Panc1 (cell line): ENCODE measurements at regions not wholly inside any gene's neighbourhood (a gene's known extent, or its start where the extent isn't known, plus 50 kb on each side); places are given as distances from the start of the nearest gene placed in this dataset.

ENCODE experiments used
- ATAC-seq: fragments of 200-7000 bp; cut with Tn5 transposase; 2 replicates; pipeline ENCODE4 v1.9.1; 2020; ENCODE audit warnings: mild to moderate bottlenecking, moderate library complexity
- BruUV-seq: library from RNA; stranded (reverse); fragments of 400-500 nt; replicated peaks from 2 replicates; lab custom pipeline; 2021; lab: Mats Ljungman, UMichigan
- CTCF ChIA-PET: fragments of 300-600 bp; sonication (Branson Sonifier 250); formaldehyde crosslinking; loops from one replicate; lab custom pipeline; 2022; ENCODE audit warnings: antibody characterized with exemption; lab: Charles Lee
- POLR2A ChIA-PET: fragments of 300-600 bp; sonication (Branson Sonifier 250); formaldehyde crosslinking; loops from one replicate; lab custom pipeline; 2022; ENCODE audit warnings: antibody characterized with exemption; lab: Charles Lee
- DNase-seq: peaks from one replicate; pipeline ENCODE4 v3.0.0-alpha.2; 2010; ENCODE audit warnings: low read depth, low spot score
- H3K27ac ChIP-seq: 2 replicates; pipeline ENCODE4 v1.5.1; 2011; ENCODE audit warnings: mild to moderate bottlenecking, low read length, inconsistent platforms
- H3K27me3 ChIP-seq: fragments of 200-500 bp; sonication (Bioruptor generic); 2 replicates; pipeline ENCODE4 v1.6.0; 2014; ENCODE audit warnings: low read length, inconsistent platforms; ENCODE audit not compliant: control insufficient read depth, insufficient read depth
- H3K36me3 ChIP-seq: fragments of 200-500 bp; sonication (Bioruptor generic); 2 replicates; pipeline ENCODE4 v1.5.1; 2014; ENCODE audit warnings: inconsistent platforms, mild to moderate bottlenecking, low read length, moderate library complexity; ENCODE audit not compliant: control insufficient read depth, insufficient read depth
- H3K4me1 ChIP-seq: 2 replicates; pipeline ENCODE4 v1.5.1; 2011; ENCODE audit warnings: inconsistent platforms, mild to moderate bottlenecking, low read length, moderate library complexity; ENCODE audit not compliant: control insufficient read depth, insufficient read depth
- H3K4me3 ChIP-seq, 2 experiments: 2 replicates each; pipeline ENCODE4 v1.5.1; 2011 to 2012; ENCODE audit warnings: low read depth in 2 of 2, low read length in 2 of 2, mild to moderate bottlenecking in 2 of 2, inconsistent platforms in 1 of 2, moderate library complexity in 1 of 2
- H3K9me3 ChIP-seq: fragments of 200-500 bp; sonication (Bioruptor generic); 2 replicates; pipeline ENCODE4 v1.5.1; 2014; ENCODE audit warnings: low read depth, mild to moderate bottlenecking, inconsistent platforms, low read length, moderate library complexity; ENCODE audit not compliant: control insufficient read depth, insufficient read depth
- CTCF ChIP-seq: fragments of 450-650 bp; IDR thresholded peaks from 2 replicates; pipeline ENCODE4 v1.5.1; 2017; ENCODE audit warnings: mild to moderate bottlenecking
- POLR2AphosphoS5 ChIP-seq: IDR thresholded peaks from 2 replicates; pipeline ENCODE4 v1.6.1; 2012; ENCODE audit warnings: mild to moderate bottlenecking, low read depth, low read length, moderate library complexity
- REST ChIP-seq, 2 experiments: IDR thresholded peaks; 2 replicates each; pipeline ENCODE4 v1.6.1; 2011 to 2012; ENCODE audit warnings: low read depth in 2 of 2, control low read depth in 1 of 2, low read length in 1 of 2, mild to moderate bottlenecking in 1 of 2, moderate library complexity in 1 of 2; ENCODE audit not compliant: insufficient read depth in 1 of 2
- SIN3A ChIP-seq: IDR thresholded peaks from 2 replicates; pipeline ENCODE4 v1.6.1; 2012; ENCODE audit warnings: low read depth, mild to moderate bottlenecking, low read length, moderate library complexity, borderline replicate concordance; ENCODE audit not compliant: insufficient read depth
- TCF7L2 ChIP-seq: IDR thresholded peaks from 2 replicates; pipeline ENCODE4 v1.6.1; 2011; ENCODE audit warnings: mild to moderate bottlenecking, low read depth, low read length, inconsistent platforms
- in situ Hi-C: cut with HindIII; loops from 2 replicates; pipeline ENCODE4 v1.10.0; 2016; ENCODE audit warnings: low sequenced_read_pairs, low pct_unique_long_range_greater_than_20kb
- intact Hi-C: fragments of 100-400 bp; cut with micrococcal nuclease; formaldehyde crosslinking; loops from one replicate; pipeline ENCODE4 v1.10.0; 2022; ENCODE audit not compliant: unreplicated experiment

GRCh38 chr19:28577666-28578065, 635.3 kb downstream of the UQCRFS1 start:
- Histone ChIP-seq H3K27me3 (no peaks in the 10 kb centered on the region), H3K4me3 (no peak overlapping the region), H3K4me1 (no peaks in the 10 kb centered on the region), H3K27ac (no peak overlapping the region), H3K36me3 (no peaks in the 10 kb centered on the region), H3K9me3 (no peaks in the 10 kb centered on the region)
- CTCF ChIA-PET, result no interaction called here
- intact Hi-C loops, result no loop called here
- no TSS peak for BruUV-seq
- ATAC-seq (no peak), DNase-seq (no peak)
- POLR2A ChIA-PET, result no interaction called here
- in situ Hi-C loops, result no loop called here
- TF ChIP-seq TCF7L2 (no peak), SIN3A (no peak), POLR2AphosphoS5 (no peak), REST (IDR thresholded peaks at IDR 0.05; ENCODE audit: insufficient read depth in 1 of 2, low read depth in 2 of 2, low read length in 1 of 2) (no peak), CTCF (no peak)

GRCh38 chr19:28577233-28577632, 635.7 kb downstream of the UQCRFS1 start:
- intact Hi-C loops (no loop called here), in situ Hi-C loops (no loop called here)
- no TSS peak for BruUV-seq
- H3K27me3 ChIP-seq, result no peaks in the 10 kb centered on the region
- POLR2A ChIA-PET, result no interaction called here
- no peaks in the 10 kb centered on the region for H3K36me3 ChIP-seq
- TF ChIP-seq SIN3A (no peak), REST (IDR thresholded peaks at IDR 0.05; ENCODE audit: insufficient read depth in 1 of 2, low read depth in 2 of 2, low read length in 1 of 2) (no peak), TCF7L2 (no peak), POLR2AphosphoS5 (no peak), CTCF (no peak)
- ATAC-seq (no peak), DNase-seq (no peak)
- H3K9me3 ChIP-seq, result no peaks in the 10 kb centered on the region
- no peak overlapping the region for H3K4me3 ChIP-seq
- CTCF ChIA-PET, result no interaction called here
- no peak overlapping the region for H3K27ac ChIP-seq
- H3K4me1 ChIP-seq, result no peaks in the 10 kb centered on the region
